ENCODE measurements at regions not wholly inside any gene's neighbourhood (a gene's known extent, or its start where the extent isn't known, plus 50 kb on each side); places are given as distances from the start of the nearest gene placed in this dataset.

DNA sequence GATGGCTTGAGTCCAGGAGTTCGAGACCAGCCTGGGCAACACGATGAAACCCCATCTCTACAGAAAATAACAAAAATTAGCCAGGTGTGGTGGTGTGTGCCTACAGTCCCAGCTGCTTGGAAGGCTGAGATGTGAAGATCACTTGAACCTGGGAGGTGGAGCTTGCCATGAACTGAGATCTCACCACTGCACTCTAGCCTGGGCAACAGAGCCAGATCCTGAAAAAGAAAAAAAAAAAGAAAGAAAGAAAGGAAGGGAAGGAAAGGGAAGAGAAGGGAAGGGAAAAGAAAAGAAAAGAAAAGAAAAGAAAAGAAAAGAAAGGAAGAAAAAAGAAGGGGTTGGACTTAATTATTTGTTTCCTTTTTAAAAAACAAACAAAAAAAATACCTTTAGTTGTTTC lies 764.2 kb downstream of the IRX1 start:
- no peak for DNase-seq

DNA sequence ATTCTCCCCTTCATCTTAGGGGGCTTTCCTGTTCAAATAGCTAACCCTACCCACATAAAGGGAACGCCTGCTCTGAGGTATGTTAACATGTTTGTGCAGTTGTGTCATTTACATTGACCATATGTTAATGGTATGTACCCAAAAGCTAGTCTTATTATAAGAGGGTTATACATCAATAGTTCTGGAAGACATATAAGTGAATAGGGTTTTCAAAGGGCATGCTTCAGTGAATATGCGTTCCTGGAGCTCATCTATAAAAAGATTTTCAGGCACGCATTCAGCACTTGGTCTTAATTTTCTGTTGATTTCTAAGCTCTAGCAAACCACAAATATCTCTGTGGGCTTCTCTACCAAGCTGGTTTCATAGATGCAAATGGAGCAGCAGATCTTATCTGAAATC lies 766.1 kb downstream of the IRX1 start:
- DNase-seq: no peak

DNA sequence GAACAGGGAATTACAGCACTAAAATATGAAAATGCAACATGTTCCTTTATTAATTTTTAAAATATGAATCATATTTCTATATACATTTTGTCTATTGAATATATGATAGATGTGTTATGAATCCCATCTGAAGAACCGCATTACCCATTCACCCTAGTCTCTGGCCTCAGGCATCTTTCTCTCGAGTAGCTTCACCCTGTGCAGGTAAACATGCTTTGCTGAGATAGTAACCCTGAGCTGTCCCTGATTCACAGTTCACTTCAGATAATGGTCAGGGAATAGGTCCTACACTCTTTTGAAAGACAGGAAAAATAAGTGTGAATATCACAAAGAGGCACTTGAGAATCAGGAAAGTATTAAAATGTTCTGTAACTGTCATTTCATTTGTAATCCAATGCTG lies 766.8 kb downstream of the IRX1 start:
- DNase-seq: no peak

DNA sequence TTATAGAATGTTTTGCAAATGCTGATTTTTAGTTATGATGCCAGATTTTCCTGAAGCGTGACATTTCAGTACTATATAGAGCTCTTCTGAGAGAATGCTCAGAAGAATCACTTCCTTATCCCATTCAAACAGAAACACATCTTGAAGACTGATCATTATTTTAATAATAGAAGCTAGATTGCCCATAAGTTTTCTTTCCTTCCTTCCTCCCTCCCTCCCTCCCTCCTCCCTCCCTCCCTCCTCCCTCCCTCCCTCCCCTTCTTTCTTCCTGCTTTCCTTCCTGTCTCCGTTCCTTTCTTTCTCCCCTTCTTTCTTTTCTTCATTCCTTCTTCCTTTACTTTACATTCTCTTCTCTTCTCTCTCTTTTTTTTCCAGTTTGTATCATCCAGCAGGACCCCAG lies 767.4 kb downstream of the IRX1 start:
- DNase-seq: no peak

DNA sequence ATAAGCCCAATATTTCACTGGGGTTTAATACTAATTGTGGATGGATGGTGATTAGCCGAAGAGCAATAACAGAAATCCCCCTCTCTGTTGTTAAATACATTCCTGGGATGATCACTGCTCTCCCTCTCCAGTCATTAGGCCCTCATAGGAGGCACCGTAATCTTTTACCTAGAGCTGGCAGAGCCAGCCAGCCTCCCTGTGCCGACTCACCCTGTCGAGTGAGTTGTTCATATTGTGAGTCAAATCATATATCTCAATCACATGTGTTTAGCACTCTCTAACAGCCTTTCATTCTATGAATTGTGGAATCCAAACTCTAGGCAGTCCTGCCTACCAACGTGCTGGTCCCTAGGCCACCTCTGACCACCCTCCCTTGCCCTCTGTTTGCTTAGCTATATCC lies 771.0 kb downstream of the IRX1 start:
- no peak for DNase-seq

DNA sequence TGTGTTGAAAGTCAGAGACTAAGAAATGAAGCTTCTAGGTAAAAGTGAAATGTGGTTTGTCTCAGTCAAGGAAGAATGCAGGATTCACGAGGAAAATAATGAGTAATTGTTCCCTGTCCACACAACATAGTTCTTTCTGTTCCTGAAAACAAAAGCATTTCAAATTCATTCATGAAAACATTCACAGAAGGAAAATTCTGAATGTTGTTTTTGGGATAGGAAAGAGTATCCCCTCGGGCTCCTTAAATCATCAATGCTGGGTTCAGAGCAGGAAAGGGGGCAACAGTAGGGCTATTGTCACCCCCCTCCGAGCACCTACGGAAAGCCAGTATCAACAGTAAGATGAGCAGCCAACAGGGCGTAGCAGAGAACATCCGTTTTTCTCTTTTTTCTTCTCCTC lies 769.9 kb upstream of the ADAMTS16 start:
- DNase-seq: no peak

DNA sequence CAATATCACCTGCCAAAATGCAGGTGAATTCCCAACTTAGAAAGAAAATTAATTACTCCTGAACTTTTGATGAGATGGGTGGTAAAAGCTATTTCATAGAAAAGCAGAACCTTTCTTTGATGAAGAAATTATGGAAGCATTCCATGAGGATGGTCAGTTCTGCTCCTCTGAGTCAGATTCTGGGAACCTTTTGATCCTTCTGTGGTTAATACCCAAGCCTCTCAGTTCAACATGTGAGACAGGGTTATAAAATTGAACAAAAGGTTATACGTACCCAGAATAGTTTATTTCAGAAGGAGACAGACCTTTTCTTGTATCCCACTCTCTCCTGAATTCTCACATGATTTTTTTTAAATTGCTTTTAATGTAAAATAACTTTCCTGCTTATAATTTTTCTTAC lies 767.6 kb upstream of the ADAMTS16 start:
- no peak for DNase-seq

DNA sequence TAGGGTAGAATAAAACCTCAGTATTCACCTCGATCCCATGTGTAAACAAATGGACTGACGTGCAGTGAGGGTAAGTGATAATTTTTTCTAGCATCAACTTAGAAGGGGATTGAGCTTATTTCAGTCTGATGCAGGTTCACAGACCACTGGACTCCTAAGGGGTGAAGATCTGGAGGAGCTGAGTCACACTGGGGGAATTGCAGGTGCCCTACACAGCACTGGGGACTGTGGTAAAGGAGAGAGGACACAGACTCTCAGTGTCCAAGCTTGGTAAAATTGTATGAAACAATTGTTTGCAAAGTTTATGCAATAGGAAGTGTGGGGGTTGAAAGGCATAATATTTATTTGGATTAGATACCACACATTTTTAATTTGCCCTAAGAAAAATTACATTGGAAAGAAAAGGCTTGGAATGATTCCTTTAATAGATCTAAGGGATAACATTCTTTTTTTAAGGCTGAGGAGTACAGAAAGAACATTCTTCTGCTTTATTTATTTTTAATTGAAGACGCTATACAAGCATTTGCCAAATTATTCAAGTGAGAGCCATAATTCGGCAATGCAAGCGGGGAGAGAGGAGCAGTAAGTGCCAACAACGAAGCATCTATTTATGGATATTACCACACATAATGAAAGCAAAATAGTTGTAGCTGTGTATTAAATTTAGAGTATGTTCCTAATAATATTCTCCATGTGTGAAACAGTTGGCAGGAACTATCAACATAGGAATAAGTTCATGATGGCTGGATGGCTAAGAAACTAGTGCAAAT lies 766.9 kb upstream of the ADAMTS16 start:
- no peak for DNase-seq

DNA sequence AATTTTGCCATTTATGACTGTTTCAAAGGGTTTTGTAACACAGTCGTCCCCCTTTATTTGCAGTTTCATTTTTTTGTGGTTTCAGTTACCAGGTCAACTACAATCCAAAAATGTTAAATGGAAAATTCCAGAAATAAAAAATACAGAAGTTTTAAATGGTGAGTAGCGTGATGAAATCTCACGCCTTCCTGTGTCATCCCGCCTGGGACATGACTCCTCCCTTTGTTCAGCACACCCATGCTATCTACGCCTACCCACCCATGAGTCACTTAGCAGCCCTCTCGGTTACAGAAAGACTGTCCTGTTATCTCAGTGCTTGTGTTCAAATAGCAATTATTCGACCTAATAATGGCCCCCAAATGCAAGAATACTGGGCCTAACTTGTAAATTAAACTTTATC lies 765.3 kb upstream of the ADAMTS16 start:
- DNase-seq: no peak

DNA sequence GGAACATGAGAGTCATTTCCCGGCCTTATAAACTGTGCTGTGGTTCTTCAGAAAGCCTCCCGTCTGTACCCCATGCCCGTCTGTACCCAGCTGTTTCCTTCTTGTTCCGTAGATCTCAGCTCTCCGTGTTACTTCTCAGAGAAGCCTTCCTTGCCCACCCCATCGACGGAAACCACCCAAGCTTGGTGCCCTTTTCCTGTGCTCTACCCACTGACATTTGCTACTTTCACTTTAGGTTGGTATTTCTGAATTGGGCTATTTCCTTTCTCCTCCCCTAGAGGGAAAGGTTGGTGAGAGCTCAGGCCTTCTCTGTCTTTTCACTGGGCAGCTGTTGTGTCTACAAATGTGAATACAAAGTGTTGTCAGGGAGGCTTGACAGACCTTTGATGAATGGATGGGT lies 764.5 kb upstream of the ADAMTS16 start:
- DNase-seq: no peak

DNA sequence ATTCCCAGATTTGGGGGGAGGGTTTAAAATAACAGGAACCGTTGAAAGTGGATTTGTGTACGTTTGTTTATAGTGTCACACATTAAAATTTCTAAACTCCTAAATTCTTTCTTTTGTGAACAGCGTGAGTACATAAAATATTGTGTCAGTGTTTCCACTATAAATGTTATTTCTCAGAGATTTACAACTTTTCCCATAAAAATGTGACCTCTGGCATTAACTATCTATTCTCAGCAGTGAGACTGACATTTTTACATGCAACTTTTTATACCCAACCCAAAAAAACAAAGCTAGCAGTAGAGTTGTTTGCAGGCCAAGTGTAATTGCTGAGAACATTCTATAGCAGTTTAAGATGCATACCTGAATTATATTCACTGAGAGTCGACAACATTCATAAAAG lies 757.0 kb upstream of the ADAMTS16 start:
- no peak for DNase-seq

DNA sequence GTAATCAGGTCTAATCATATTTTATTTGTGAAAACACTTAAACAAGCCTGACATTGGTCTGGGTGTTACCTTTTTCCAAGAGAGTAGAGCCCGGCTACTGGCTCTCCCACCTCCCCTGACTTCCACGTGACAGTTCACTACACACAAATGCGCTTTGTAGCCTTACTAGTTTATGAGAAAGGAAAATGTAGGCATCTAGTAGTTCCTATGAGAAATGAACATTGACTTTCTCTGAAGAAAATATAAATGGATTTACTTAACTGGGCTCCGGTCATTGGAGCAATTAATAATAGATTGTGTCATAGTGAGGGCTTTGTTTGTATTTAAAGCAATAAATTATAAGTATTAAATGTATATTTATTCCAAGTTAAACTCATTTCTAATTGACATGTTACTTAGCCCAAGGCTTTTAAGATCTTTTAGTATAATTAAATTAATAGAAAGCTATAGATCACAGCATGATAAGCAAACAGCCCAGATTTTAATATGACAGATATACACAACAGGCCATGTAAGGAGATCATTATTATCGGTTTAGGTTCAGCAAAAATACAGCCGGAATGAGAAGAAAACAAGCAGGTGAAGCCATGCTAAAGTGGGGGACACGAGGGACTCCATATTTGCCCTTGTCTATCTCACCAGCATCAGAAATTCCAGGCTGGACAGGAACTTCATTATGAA lies 756.5 kb upstream of the ADAMTS16 start:
- no peak for DNase-seq

DNA sequence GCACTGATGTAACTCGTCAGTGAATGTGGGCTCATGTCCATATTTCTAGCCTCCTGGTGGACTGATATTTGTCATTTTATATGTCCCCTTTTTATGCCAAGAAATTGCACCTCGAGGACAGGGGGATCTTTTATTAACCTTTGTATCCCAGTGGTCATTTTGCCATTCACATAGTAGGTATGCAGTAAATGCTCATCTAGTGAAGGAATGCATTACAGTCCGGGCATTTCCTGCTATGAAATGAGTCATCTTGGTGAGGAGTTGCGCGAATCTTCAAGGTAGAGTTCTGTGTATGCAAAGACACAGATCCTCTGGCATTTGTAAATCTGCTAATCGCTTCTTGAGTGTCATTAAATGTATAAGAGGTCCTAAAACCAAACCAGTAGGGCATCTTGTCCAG lies 755.5 kb upstream of the ADAMTS16 start:
- DNase-seq: no peak

DNA sequence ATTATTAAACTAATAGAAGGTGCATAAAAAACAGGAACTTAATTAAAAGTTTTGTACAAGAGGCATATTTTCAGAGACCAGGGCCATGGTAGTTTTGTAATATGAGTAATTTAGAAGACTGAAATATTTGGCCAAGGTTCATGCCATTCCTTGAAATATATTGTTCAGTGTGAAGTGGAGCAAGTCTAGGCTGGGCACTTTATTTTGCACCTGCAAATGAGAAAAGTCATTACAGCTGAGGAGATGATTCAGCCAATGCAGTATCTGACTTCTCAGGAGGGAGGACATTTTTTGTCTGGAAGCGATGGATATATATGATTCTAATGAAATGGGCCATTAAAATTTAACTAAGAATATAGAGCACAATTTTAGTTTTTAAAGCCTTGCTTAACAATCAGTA lies 754.0 kb upstream of the ADAMTS16 start:
- DNase-seq: no peak

DNA sequence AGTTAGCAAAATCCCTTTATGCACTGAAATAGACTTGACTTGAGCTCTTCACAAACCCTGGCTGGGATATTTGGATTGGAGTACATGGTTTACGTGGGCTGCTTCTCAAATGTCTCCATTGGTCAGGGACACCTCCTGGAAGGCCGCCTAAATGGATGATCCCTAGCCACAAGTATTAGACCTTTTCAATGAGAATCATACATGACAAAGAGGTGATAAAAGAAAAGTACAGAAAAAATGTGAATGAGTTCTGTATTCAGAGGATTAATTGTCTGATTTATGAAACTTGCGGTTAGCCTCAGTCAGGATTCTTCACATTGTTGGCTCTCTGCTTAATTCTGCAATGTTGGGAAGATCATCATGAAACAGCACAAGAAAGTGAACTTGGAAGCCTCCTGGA lies 752.8 kb upstream of the ADAMTS16 start:
- DNase-seq: no peak

DNA sequence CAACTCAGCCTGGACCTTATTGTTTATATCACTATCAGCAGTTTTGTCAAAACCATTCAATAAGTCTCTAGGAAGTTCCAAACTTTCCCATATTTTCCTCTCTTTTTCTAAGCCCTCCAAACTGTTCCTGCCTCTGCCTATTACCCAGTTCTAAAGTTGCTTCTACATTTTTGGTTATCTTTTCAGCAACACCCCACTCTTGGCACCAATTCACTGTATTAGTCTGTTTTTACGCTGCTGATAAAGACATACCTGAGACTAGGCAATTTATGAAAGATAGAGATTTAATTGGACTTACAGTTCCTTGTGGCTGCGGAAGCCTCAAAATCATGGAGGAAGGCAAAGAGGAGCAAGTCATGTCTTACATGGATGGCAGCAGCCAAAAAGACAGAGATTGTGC lies 744.4 kb upstream of the ADAMTS16 start:
- no peak for DNase-seq

DNA sequence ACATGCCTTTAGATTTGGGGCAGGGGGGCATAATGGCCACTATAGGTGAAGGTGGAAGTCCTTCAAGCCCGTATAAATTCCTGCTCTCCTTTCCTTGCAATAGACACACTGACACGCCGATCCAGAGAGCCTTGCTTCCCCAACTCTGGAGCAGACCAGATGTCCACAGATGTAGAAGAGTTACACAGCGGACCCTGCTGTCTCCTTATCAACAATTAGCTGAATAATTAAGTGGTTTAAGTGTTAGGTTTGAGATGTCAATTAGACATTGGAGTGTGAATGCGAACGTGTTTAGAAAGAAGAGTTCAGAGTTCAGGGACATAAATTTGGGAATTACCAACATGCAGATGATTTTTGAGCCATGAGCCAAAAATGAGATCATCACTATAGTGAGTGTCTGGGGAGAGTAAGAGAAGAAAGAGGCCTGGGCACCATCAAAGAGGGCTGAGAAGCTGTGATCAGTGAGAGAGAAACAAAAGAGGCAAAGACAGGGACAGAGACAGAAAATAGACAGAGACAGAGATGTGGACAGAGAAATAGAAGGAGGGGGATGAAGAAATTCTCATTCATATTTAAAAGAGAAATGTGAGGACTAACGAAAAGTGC lies 734.4 kb upstream of the ADAMTS16 start:
- no peak for DNase-seq

DNA sequence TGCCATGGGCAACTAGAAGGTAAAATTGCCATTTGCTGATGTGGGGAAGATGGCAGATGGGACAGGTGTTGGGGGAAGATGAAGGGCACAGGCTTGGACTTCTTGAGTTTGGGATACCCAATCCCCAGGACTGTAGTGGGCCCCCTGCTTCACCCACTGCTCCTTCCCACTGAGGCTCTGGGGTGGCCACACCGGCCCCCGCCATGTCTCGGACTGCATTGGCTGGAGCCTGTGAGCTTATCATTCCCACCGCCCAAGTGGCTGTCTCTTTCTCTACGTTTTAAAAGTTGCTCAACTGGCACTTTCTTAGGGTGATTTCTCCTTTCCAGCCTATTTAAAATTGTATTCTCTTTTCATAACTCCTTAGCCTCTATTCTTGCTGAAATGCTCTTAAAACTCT lies 730.0 kb upstream of the ADAMTS16 start:
- DNase-seq: no peak

DNA sequence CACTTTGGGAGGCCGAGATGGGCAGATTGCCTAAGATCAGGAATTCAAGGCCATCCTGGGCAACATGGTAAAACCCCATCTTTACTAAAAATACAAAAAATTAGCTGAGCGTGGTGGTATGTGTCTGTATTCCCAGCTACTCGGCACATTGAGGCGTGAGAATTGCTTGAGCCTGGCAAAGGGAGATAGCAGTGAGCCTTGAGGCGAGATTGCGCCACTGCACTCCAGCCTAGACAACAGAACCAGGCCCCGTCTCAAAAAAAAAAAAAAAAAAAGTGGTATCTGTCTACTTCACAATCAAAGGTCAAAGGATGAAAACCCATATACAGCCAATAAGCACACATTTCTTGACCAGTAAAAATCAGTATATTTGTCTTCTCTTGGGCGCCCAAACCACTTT lies 728.5 kb upstream of the ADAMTS16 start:
- no peak for DNase-seq

DNA sequence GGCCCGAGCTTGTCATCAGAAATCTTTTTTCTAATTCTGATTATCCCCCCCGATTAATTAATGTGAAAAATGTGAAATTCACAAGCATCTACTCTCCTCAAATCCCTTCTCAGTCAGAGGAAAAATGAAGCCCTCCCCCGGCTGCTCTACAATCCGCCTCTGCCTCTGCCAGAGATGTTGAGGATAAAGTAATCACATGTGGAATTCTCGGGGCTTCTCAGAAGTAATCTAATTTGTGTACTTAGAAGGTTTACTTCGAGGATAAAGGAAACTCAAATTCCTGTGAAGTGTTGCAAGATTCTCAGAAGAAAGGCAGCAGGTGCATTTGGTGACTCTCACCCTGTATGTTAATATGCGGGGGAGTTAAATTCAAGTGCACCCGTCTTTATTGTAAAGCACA lies 726.1 kb upstream of the ADAMTS16 start:
- DNase-seq: no peak

DNA sequence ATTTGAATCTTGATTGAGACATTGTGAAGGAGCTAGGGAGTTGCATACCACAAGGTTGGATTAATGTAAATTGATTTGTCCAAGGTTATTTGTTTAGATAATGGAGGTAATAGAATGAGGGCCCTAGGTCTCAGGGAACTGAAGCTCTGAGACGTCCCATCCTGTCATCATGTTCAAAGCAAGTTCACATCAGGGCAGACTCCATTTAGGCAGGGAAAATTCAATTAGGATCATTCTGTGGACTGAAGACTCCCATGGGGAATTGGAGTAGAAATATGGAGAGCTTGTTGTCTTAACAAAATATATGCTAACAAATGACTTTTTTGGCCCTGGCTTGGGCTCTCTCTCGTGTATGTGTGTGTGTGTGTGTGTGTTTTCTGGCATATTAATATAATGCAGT lies 722.0 kb upstream of the ADAMTS16 start:
- DNase-seq: no peak

DNA sequence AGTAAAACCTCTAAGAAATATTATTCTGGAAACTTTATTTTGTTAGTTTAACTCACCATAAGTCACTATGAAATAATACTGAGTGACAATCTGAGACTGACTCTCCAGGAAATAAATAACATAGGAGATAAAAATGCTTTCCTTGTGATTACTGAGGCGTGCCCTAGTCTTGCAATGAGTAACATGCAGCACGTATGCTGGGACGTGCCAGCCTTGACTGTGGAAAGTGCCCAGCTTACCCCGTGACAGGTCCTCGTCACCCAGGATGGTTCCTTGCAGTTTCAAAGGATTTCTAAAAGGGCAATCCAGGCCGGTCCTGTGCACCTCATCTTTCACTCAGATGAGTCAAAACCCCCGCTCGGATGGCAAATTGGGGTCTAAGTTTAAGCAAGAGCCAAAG lies 720.8 kb upstream of the ADAMTS16 start:
- no peak for DNase-seq

DNA sequence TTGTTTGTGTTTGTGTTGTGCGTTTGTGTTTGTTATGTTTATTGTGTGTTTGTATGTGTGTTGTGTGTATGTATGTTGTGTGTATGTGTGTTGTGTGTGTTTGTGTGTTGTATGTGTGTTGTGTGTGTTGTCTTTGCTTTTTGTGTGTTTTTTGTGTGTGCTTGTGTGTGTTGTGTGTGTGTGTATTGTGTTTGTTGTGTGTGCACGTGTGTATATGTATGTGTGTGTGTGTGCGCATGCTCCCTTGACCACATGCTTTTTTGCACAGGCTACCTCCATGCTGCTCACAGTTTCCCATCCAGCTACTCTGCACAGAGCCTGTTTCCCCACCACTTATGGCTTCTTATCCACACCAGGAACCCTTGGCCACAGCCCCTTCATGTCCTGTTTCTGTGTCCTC lies 720.0 kb upstream of the ADAMTS16 start:
- no peak for DNase-seq

DNA sequence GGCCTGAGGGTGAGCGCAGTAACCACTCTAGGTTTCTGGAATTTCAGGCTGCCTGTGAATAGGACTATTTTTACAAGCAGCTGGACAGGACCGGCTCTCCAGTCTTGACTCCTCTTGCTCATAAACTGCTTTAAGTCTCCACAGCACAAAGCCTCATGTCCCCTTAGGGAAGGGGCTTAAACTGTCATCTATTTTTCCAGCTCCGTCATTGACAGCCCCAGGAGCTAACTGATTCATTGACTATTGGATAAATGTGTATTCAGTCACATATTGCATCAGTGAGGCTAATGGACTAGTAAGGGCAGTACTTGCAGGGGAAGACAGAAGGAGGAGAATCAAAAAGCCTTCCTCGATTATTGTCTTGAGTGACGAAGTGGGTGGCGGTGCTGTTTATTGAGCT lies 719.4 kb upstream of the ADAMTS16 start:
- DNase-seq: no peak

DNA sequence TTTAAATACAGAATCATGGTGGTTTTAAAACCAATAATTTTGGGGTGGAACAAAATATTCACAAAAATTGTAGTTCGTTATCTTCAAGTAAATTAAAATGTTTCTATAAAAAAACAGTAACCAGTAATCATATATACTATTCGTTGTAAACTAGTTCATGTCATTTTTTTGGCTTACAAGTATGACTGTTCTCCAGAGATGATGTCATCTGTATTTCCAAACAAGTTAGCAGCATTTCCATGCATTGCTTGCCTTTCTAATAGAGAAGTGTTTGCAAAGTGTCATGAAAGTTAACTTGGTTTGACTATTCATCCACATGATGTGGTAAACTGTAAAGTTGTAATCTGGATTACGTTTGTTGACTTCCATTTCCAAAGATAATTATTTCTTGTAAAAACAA lies 717.9 kb upstream of the ADAMTS16 start:
- no peak for DNase-seq
